Panc1 (cell line): ENCODE measurements at regions not wholly inside any gene's neighbourhood (a gene's known extent, or its start where the extent isn't known, plus 50 kb on each side); places are given as distances from the start of the nearest gene placed in this dataset.

Experiments used
- POLR2AphosphoS5 ChIP-seq: IDR thresholded peaks from 2 replicates; pipeline ENCODE4 v1.6.1; 2012; ENCODE audit warnings: mild to moderate bottlenecking, low read depth, low read length, moderate library complexity
- TF ChIP-seq, protein P1 (sequence below): fragments of 450-650 bp; IDR thresholded peaks from 2 replicates; pipeline ENCODE4 v1.5.1; 2017; ENCODE audit warnings: mild to moderate bottlenecking
- TF ChIP-seq, protein P2 (sequence below), 2 experiments: IDR thresholded peaks; 2 replicates each; pipeline ENCODE4 v1.6.1; 2011 to 2012; ENCODE audit warnings: low read depth in 2 of 2, control low read depth in 1 of 2, low read length in 1 of 2, mild to moderate bottlenecking in 1 of 2, moderate library complexity in 1 of 2; ENCODE audit not compliant: insufficient read depth in 1 of 2

DNA sequence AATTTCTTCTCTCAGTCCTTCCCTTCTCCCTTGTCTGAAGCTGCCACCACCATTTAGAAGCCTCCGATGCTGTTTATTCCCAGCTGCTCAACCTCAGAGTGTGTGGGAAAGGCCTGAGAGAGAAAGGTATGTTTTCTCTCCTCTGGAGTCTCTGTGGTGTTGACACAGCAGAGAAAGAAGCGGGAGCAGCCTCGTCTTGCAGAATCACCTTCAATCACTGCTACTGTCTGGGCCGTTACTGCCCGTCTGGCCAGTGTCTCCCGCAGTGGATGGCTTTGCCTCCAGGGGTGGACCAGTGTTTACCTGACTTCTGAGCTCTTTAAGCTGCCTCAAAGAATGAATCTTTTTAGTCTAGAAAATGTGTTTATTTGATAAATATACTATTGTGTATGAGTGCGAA, 148.9 kb upstream of the FAM47C start:
- no peak for TF ChIP-seq POLR2AphosphoS5
- TF ChIP-seq, protein P1, sequence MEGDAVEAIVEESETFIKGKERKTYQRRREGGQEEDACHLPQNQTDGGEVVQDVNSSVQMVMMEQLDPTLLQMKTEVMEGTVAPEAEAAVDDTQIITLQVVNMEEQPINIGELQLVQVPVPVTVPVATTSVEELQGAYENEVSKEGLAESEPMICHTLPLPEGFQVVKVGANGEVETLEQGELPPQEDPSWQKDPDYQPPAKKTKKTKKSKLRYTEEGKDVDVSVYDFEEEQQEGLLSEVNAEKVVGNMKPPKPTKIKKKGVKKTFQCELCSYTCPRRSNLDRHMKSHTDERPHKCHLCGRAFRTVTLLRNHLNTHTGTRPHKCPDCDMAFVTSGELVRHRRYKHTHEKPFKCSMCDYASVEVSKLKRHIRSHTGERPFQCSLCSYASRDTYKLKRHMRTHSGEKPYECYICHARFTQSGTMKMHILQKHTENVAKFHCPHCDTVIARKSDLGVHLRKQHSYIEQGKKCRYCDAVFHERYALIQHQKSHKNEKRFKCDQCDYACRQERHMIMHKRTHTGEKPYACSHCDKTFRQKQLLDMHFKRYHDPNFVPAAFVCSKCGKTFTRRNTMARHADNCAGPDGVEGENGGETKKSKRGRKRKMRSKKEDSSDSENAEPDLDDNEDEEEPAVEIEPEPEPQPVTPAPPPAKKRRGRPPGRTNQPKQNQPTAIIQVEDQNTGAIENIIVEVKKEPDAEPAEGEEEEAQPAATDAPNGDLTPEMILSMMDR = no peak
- TF ChIP-seq, protein P2, sequence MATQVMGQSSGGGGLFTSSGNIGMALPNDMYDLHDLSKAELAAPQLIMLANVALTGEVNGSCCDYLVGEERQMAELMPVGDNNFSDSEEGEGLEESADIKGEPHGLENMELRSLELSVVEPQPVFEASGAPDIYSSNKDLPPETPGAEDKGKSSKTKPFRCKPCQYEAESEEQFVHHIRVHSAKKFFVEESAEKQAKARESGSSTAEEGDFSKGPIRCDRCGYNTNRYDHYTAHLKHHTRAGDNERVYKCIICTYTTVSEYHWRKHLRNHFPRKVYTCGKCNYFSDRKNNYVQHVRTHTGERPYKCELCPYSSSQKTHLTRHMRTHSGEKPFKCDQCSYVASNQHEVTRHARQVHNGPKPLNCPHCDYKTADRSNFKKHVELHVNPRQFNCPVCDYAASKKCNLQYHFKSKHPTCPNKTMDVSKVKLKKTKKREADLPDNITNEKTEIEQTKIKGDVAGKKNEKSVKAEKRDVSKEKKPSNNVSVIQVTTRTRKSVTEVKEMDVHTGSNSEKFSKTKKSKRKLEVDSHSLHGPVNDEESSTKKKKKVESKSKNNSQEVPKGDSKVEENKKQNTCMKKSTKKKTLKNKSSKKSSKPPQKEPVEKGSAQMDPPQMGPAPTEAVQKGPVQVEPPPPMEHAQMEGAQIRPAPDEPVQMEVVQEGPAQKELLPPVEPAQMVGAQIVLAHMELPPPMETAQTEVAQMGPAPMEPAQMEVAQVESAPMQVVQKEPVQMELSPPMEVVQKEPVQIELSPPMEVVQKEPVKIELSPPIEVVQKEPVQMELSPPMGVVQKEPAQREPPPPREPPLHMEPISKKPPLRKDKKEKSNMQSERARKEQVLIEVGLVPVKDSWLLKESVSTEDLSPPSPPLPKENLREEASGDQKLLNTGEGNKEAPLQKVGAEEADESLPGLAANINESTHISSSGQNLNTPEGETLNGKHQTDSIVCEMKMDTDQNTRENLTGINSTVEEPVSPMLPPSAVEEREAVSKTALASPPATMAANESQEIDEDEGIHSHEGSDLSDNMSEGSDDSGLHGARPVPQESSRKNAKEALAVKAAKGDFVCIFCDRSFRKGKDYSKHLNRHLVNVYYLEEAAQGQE (IDR thresholded peaks at IDR 0.05; ENCODE audit: insufficient read depth in 1 of 2, low read depth in 2 of 2, low read length in 1 of 2) = no peak
